ENCODE measurements at regions not wholly inside any gene's neighbourhood (a gene's known extent, or its start where the extent isn't known, plus 50 kb on each side); places are given as distances from the start of the nearest gene placed in this dataset.
"Not testable (repeated sequence)": the region's sequence is repeated elsewhere in the genome, so short reads cannot be mapped to it uniquely, and the experiment has no call there.

GRCh38 chr4:111031001-111031579 is 408.2 kb upstream of the PITX2 start:
- no peak for DNase-seq (ENCODE audit: low read depth)

- DNase-seq (ENCODE audit: low read depth), result no peak
Measured at GRCh38 chr4:111031596-111031995, 408.7 kb upstream of the PITX2 start.

GRCh38 chr4:111037591-111038360 is 414.9 kb upstream of the PITX2 start:
- no peak for DNase-seq (ENCODE audit: low read depth)

GRCh38 chr4:111040904-111041303 is 418.0 kb upstream of the PITX2 start:
- no peak for DNase-seq (ENCODE audit: low read depth)

- DNase-seq (ENCODE audit: low read depth), result no peak
Measured at GRCh38 chr4:111043286-111043685, 420.4 kb upstream of the PITX2 start.

- DNase-seq (ENCODE audit: low read depth), result no peak
Measured at GRCh38 chr4:111045992-111046391, 423.1 kb upstream of the PITX2 start.

- no peak for DNase-seq (ENCODE audit: low read depth)
Measured at GRCh38 chr4:111046811-111047210, 423.9 kb upstream of the PITX2 start.

GRCh38 chr4:111048316-111048715 is 425.4 kb upstream of the PITX2 start:
- DNase-seq (ENCODE audit: low read depth), result no peak

- DNase-seq (ENCODE audit: low read depth), result no peak
Measured at GRCh38 chr4:111064342-111064993, 441.6 kb upstream of the PITX2 start.

GRCh38 chr4:111066001-111066400 is 443.1 kb upstream of the PITX2 start:
- DNase-seq (ENCODE audit: low read depth), result no peak

- DNase-seq (ENCODE audit: low read depth), result no peak
Measured at GRCh38 chr4:111066447-111066846, 443.6 kb upstream of the PITX2 start.

- DNase-seq (ENCODE audit: low read depth), result no peak
Measured at GRCh38 chr4:111066887-111067286, 444.0 kb upstream of the PITX2 start.

- DNase-seq (ENCODE audit: low read depth), result no peak
Measured at GRCh38 chr4:111068883-111069282, 446.0 kb upstream of the PITX2 start.

GRCh38 chr4:111070390-111070789 is 447.5 kb upstream of the PITX2 start:
- DNase-seq (ENCODE audit: low read depth), result no peak

GRCh38 chr4:111074523-111075114 is 451.7 kb upstream of the PITX2 start:
- DNase-seq (ENCODE audit: low read depth), result no peak

- not testable (repeated sequence) for DNase-seq (ENCODE audit: low read depth)
Measured at GRCh38 chr4:111076299-111076698, 453.4 kb upstream of the PITX2 start.

- no peak for DNase-seq (ENCODE audit: low read depth)
Measured at GRCh38 chr4:111108153-111108552, 485.3 kb upstream of the PITX2 start.

GRCh38 chr4:111113591-111113990 is 490.7 kb upstream of the PITX2 start:
- no peak for DNase-seq (ENCODE audit: low read depth)

- DNase-seq (ENCODE audit: low read depth), result no peak
Measured at GRCh38 chr4:111115881-111116280, 493.0 kb upstream of the PITX2 start.

GRCh38 chr4:111120191-111120590 is 497.3 kb upstream of the PITX2 start:
- DNase-seq (ENCODE audit: low read depth), result no peak

GRCh38 chr4:111126340-111126739 is 503.5 kb upstream of the PITX2 start:
- no peak for DNase-seq (ENCODE audit: low read depth)

GRCh38 chr4:111127841-111128240 is 505.0 kb upstream of the PITX2 start:
- DNase-seq (ENCODE audit: low read depth), result no peak

GRCh38 chr4:111128327-111128726 is 505.4 kb upstream of the PITX2 start:
- no peak for DNase-seq (ENCODE audit: low read depth)
